K562 (cell line): ENCODE measurements at regions not wholly inside any gene's neighbourhood (a gene's known extent, or its start where the extent isn't known, plus 50 kb on each side); places are given as distances from the start of the nearest gene placed in this dataset.

Experiments
- HDAC1 ChIP-seq, 2 experiments: fragments of 450-650 bp; IDR thresholded peaks; 2 replicates each; pipeline ENCODE4 v1.6.1; 2016 to 2017; ENCODE audit warnings: inconsistent platforms in 1 of 2, mild to moderate bottlenecking in 1 of 2, moderate library complexity in 1 of 2
- POLR2A ChIP-seq: fragments of 450-650 bp; conservative IDR thresholded peaks from 2 replicates; pipeline ENCODE4 v1.6.1; 2016
- USF2 ChIP-seq: sonication (generic); formaldehyde crosslinking; IDR thresholded peaks from 2 replicates; pipeline ENCODE4 v1.5.0; 2020; ENCODE audit warnings: missing genetic modification reagents

GRCh38 chr21:23639721-23640120, 1967.6 kb downstream of the MRPL39 start:
- no peak for TF ChIP-seq USF2 (CRISPR knock-in tag)
- TF ChIP-seq POLR2A, result no peak
- TF ChIP-seq HDAC1 (IDR thresholded peaks at IDR 0.05), result no peak
